ENCODE measurements at regions not wholly inside any gene's neighbourhood (a gene's known extent, or its start where the extent isn't known, plus 50 kb on each side); places are given as distances from the start of the nearest gene placed in this dataset.

DNA sequence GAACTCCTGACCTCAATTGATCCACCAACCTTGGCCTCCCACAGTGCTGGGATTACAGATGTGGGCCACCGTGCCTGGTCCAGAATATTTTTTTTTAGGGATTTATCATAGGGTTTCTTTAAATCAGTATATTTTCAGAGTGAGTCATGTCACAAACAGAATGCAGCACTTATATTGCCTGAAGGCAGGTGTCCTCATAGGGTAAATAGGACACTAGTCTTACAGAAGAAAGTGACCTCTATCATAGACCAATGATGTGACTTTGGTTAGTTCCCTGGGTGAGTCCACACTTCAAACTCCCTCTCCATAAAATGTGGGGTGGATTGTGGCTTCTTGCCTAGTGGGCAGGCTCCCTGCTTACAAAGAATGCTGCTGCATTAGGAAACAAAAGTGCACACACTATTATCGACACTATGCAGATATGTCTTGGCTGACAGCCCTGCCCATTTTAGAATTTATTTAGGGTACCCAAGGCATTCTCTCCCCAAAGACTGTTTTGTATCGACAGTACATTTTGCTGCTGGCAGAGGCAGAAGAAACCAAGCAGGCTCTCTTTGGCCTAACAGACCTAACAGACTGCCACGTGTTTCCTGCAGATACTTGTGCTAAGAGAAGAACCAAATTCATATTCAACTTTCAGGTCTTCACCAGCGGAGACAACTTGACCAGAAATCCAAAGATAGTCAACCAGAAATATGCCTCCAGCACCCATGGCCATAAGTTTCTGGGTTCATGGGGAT lies 125.0 kb downstream of the MOBP start:
- Histone ChIP-seq H3K79me2 (ENCODE audit: insufficient read depth, low read length) (no peaks in the 10 kb centered on the region), H2AFZ (ENCODE audit: low read depth, low read length, poor library complexity, severe bottlenecking) (no peak overlapping the region), H4K20me1 (ENCODE audit: insufficient read depth) (no peaks in the 10 kb centered on the region), H3K36me3 (ENCODE audit: control insufficient read depth in 1 of 2, insufficient read depth in 2 of 2, low read length in 2 of 2) (no peaks in the 10 kb centered on the region), H3K4me3 (replicated peaks in 1 of 2; ENCODE audit: low read depth in 1 of 2, low read length in 2 of 2) (no peak overlapping the region), H3K27me3 (ENCODE audit: insufficient read depth, low read length) (no peaks in the 10 kb centered on the region), H3K9me2 (ENCODE audit: insufficient read depth) (no peaks in the 10 kb centered on the region), H3K9ac (ENCODE audit: low read length) (no peak overlapping the region), H3K4me2 (ENCODE audit: low read length) (no peak overlapping the region), H3K4me1 (ENCODE audit: control insufficient read depth in 1 of 2, insufficient read depth in 2 of 2, low read length in 2 of 2) (no peaks in the 10 kb centered on the region), H3K27ac (ENCODE audit: low read depth, low read length) (no peak overlapping the region), H3K9me3 (ENCODE audit: control insufficient read depth in 1 of 2, insufficient read depth in 1 of 2, low read depth in 1 of 2, low read length in 2 of 2) (no peaks in the 10 kb centered on the region)
- DNase-seq (ENCODE audit: low read depth, low spot score) (no peak), ATAC-seq (no peak)
- BruUV-seq (replicated peaks) = no TSS peak
- CTCF ChIA-PET = no interaction called here
- POLR2A ChIA-PET = no interaction called here
- intact Hi-C loops (cut with micrococcal nuclease) = no loop called here
- TF ChIP-seq RAD21 (IDR thresholded peaks at IDR 0.05; ENCODE audit: low read depth) (no peak), SIN3A (IDR thresholded peaks at IDR 0.05; ENCODE audit: low read depth) (no peak), FOSL1 (IDR thresholded peaks at IDR 0.05; ENCODE audit: low read depth) (no peak), ZNF274 (IDR thresholded peaks at IDR 0.05; ENCODE audit: low read depth, low read length) (no peak), TCF7L2 (IDR thresholded peaks at IDR 0.05; ENCODE audit: borderline replicate concordance, extremely low read depth, insufficient read depth, insufficient read length) (no peak), CEBPB (IDR thresholded peaks at IDR 0.05; ENCODE audit: low read depth) (no peak), JUND (IDR thresholded peaks at IDR 0.05) (no peak), SRF (IDR thresholded peaks at IDR 0.05; ENCODE audit: low read depth) (no peak), YY1 (IDR thresholded peaks at IDR 0.05; ENCODE audit: extremely low read depth, insufficient replicate concordance, low read depth, low read length) (no peak), POLR2AphosphoS5 (IDR thresholded peaks at IDR 0.05; ENCODE audit: low read depth, low read length) (no peak), EZH2phosphoT487 (IDR thresholded peaks at IDR 0.05; ENCODE audit: borderline replicate concordance) (no peak), EGR1 (IDR thresholded peaks at IDR 0.05; ENCODE audit: low read depth) (no peak), POLR2A (IDR thresholded peaks at IDR 0.05; ENCODE audit: borderline replicate concordance, extremely low read depth, insufficient read depth, insufficient read length) (no peak)
- TF ChIP-seq, protein P1, sequence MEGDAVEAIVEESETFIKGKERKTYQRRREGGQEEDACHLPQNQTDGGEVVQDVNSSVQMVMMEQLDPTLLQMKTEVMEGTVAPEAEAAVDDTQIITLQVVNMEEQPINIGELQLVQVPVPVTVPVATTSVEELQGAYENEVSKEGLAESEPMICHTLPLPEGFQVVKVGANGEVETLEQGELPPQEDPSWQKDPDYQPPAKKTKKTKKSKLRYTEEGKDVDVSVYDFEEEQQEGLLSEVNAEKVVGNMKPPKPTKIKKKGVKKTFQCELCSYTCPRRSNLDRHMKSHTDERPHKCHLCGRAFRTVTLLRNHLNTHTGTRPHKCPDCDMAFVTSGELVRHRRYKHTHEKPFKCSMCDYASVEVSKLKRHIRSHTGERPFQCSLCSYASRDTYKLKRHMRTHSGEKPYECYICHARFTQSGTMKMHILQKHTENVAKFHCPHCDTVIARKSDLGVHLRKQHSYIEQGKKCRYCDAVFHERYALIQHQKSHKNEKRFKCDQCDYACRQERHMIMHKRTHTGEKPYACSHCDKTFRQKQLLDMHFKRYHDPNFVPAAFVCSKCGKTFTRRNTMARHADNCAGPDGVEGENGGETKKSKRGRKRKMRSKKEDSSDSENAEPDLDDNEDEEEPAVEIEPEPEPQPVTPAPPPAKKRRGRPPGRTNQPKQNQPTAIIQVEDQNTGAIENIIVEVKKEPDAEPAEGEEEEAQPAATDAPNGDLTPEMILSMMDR (IDR thresholded peaks at IDR 0.05 in 2 of 3, conservative IDR thresholded peaks at IDR 0.05 in 1 of 3; ENCODE audit: borderline replicate concordance in 1 of 3, insufficient read depth in 1 of 3, low read depth in 2 of 3, low read length in 2 of 3) = no peak
- TF ChIP-seq, protein P2, sequence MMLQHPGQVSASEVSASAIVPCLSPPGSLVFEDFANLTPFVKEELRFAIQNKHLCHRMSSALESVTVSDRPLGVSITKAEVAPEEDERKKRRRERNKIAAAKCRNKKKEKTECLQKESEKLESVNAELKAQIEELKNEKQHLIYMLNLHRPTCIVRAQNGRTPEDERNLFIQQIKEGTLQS (IDR thresholded peaks at IDR 0.05) = no peak
- TF ChIP-seq, protein P3, sequence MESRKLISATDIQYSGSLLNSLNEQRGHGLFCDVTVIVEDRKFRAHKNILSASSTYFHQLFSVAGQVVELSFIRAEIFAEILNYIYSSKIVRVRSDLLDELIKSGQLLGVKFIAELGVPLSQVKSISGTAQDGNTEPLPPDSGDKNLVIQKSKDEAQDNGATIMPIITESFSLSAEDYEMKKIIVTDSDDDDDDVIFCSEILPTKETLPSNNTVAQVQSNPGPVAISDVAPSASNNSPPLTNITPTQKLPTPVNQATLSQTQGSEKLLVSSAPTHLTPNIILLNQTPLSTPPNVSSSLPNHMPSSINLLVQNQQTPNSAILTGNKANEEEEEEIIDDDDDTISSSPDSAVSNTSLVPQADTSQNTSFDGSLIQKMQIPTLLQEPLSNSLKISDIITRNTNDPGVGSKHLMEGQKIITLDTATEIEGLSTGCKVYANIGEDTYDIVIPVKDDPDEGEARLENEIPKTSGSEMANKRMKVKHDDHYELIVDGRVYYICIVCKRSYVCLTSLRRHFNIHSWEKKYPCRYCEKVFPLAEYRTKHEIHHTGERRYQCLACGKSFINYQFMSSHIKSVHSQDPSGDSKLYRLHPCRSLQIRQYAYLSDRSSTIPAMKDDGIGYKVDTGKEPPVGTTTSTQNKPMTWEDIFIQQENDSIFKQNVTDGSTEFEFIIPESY (IDR thresholded peaks at IDR 0.05; ENCODE audit: extremely low read depth, insufficient replicate concordance, low read length) = no peak
- TF ChIP-seq, protein P4, sequence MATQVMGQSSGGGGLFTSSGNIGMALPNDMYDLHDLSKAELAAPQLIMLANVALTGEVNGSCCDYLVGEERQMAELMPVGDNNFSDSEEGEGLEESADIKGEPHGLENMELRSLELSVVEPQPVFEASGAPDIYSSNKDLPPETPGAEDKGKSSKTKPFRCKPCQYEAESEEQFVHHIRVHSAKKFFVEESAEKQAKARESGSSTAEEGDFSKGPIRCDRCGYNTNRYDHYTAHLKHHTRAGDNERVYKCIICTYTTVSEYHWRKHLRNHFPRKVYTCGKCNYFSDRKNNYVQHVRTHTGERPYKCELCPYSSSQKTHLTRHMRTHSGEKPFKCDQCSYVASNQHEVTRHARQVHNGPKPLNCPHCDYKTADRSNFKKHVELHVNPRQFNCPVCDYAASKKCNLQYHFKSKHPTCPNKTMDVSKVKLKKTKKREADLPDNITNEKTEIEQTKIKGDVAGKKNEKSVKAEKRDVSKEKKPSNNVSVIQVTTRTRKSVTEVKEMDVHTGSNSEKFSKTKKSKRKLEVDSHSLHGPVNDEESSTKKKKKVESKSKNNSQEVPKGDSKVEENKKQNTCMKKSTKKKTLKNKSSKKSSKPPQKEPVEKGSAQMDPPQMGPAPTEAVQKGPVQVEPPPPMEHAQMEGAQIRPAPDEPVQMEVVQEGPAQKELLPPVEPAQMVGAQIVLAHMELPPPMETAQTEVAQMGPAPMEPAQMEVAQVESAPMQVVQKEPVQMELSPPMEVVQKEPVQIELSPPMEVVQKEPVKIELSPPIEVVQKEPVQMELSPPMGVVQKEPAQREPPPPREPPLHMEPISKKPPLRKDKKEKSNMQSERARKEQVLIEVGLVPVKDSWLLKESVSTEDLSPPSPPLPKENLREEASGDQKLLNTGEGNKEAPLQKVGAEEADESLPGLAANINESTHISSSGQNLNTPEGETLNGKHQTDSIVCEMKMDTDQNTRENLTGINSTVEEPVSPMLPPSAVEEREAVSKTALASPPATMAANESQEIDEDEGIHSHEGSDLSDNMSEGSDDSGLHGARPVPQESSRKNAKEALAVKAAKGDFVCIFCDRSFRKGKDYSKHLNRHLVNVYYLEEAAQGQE (IDR thresholded peaks at IDR 0.05; ENCODE audit: low read depth) = no peak
- RAD21 ChIA-PET (ENCODE audit: low non-redundant PET in 1 of 2, low total read pairs in 2 of 2, uncharacterized antibody in 2 of 2, unreplicated experiment in 2 of 2) = no interaction called here

Measured in HCT116 (cell line).